ENCODE measurements at regions not wholly inside any gene's neighbourhood (a gene's known extent, or its start where the extent isn't known, plus 50 kb on each side); places are given as distances from the start of the nearest gene placed in this dataset.

DNA sequence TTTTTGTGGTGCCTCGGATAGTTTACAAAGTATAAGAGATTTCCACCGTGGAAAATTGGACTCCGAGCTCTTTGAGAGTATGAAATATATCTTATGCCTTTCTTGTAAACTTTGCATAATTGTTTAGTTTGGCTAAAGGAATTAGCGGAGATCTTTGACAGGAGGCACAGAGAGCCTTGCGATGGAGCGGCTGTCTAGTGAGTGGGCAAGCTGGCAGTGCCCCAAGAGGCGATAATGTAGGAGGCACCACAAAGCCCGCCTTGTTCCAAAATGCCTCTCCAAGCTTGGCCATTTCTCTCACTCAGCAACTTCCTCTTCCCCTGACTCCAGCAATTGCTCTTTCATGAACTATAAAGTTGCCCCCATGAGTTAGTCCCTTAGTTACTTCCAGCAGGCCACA, 270.1 kb upstream of the PRICKLE1 start:
- no peak for TF ChIP-seq EZH2 (IDR thresholded peaks at IDR 0.05; ENCODE audit: low read length)
- TF ChIP-seq, protein P1, sequence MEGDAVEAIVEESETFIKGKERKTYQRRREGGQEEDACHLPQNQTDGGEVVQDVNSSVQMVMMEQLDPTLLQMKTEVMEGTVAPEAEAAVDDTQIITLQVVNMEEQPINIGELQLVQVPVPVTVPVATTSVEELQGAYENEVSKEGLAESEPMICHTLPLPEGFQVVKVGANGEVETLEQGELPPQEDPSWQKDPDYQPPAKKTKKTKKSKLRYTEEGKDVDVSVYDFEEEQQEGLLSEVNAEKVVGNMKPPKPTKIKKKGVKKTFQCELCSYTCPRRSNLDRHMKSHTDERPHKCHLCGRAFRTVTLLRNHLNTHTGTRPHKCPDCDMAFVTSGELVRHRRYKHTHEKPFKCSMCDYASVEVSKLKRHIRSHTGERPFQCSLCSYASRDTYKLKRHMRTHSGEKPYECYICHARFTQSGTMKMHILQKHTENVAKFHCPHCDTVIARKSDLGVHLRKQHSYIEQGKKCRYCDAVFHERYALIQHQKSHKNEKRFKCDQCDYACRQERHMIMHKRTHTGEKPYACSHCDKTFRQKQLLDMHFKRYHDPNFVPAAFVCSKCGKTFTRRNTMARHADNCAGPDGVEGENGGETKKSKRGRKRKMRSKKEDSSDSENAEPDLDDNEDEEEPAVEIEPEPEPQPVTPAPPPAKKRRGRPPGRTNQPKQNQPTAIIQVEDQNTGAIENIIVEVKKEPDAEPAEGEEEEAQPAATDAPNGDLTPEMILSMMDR (optimal IDR thresholded peaks at IDR 0.05 in 1 of 3, IDR thresholded peaks at IDR 0.05 in 1 of 3, conservative IDR thresholded peaks at IDR 0.05 in 1 of 3; ENCODE audit: extremely low read depth in 1 of 3, insufficient read depth in 2 of 3, low read length in 3 of 3), result no peak

Measured in keratinocyte (primary cell).